ENCODE measurements at regions not wholly inside any gene's neighbourhood (a gene's known extent, or its start where the extent isn't known, plus 50 kb on each side); places are given as distances from the start of the nearest gene placed in this dataset.

DNA sequence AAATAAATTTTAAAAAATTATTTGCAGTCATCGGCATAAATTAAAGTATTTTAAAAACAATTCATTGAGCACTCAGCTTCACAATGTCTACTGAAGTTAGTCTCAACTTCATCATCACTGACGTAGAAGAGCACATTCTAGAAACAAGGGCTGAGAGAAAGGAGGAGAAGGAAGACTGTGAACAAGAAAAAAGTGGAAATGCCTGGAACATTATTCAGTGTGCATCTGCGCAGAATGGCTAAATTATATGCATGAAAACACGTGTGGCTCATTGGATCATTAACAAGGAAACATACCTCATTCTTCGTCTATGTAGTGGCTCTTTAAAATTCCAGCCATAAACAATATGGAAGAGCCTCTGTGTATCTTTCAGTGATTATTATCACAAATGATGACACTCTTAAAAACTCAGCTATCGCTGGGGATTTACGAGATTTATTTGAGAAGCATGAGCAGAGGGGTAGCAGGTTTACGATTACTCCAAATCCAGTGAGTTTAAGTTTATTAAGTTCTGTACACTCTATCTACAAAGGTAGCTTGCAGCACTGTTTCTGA lies 404.2 kb upstream of the CDIN1 start:
- no peak for DNase-seq (ENCODE audit: low read depth)

DNA sequence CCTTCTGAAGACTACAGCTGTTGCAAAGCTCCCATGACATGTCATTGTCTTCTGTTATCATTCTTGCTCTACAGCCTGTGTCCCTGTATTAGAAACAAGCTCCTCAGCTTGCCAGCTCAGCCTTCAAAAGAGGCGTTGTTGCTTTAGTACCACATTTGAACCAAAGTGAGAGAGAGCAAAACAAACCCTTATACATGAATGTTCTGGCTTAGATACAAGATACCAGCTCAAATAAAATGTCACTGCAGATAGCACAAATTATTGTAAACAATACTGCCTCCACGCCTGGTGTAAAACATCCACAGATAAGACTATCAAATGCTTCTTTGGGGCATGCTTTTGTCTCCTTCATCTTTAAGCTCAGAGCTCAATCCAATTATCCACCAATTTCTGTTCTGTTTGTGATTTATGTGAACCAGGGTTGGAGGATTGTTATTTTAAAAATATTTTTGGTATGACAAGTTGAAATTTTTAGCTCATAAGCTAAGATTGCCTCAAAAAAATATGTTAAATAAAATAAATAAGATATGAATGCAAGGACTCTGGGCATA lies 403.6 kb upstream of the CDIN1 start:
- DNase-seq (ENCODE audit: low read depth): no peak

DNA sequence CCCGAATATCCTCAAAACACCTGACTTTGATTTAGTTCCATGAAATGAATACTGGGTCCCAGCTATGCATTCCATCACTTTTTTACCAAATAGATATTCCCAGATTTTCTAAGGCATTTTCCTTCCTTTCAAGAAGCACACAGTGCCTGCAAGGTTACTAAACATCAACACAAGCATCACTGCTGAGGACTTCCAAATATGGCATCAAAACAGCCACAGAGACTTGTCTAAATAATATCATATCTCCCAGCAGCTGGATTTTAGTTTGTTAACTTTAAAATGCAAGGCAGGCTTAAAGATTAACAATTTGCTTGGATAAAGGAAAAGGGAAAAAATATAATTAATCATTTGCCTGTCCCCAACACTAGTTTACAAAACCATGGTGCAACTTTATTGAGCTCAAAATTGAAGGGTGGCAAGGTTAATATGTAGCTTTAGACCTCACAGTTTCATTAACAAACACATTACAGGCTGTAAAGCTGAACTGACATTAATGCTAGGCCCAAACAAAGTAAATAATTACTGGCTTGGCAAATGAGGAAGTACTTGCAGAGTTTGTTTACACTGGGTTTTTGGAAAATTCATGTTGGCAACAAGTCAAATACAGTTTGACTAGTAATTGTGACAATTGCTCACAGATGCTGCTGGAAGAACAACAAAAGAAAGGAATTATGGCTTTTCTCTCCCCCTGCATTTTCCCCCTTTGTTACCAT lies 401.7 kb upstream of the CDIN1 start:
- DNase-seq (ENCODE audit: low read depth): peak; percentile 51

DNA sequence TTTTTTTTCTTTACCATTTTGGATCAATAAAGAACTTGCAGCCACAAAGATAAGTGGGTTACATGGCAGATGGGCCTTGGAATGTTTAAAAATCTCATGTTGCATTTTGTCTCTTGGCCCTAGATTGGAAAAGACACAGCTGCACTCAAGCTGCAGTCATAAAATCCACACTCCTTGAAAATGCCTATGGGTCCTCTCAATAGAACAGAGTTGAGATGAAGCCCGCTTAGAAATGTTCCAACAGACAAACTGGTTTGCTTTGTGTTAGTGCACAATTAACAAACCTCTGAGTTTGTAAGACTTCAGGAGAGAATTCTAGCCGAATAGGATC lies 401.2 kb upstream of the CDIN1 start:
- DNase-seq (ENCODE audit: low read depth): no peak

DNA sequence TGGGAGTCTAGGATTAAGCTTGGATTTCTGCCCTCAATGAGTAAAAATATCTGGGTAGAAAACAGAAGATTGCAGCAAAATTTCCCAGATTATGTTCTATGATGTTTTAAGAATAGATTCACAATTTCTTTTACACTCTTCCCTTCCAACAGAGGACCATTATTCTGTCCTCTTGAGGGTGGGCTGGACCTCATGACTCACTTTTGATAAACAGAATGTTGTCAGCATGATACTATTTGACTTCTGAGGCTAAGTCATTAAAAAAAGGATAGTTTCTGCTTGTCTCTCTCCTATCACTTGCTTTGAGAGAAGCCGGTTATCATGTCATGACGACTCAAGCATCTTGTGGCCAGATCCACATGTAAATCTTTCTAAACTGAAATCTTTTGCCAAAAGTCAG lies 396.2 kb upstream of the CDIN1 start:
- no peak for DNase-seq (ENCODE audit: low read depth)

DNA sequence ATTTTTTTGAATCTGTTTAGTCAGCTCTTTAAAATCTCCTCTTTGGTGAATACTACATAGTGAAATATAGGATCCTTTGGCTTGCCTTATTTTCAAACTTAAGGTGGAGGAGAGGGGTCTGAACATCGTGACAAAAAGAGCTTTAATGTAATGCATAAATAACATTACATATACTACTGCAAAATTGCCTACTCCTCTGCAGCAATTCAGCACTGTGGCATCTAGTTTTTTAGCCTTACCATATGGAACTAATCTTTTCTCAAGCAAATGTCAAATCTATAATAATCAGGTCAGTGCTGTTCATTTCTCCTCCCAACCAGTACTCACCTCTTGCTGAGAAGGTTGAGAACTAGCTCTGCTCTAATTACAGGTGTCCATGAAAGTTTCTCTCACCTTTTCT lies 394.0 kb upstream of the CDIN1 start:
- no peak for DNase-seq (ENCODE audit: low read depth)

DNA sequence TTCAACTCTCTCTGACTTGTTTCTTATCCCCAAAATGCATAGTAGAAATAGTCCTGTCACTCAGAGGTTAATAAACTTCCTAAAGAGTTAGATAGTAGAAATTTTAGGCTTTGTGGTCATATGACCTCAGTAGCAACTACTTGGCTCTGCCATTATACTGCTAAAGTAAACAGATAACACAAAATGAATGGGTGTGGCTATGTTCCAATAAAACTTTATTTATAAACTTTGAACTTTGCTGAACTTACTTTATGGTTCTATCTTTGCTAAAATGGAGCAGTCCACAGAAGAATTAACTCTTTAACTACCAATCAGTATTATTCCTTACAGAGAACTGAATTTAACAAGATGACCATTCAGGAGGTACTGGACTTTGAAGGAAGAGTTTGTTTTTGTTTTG lies 393.6 kb upstream of the CDIN1 start:
- DNase-seq (ENCODE audit: low read depth): no peak

DNA sequence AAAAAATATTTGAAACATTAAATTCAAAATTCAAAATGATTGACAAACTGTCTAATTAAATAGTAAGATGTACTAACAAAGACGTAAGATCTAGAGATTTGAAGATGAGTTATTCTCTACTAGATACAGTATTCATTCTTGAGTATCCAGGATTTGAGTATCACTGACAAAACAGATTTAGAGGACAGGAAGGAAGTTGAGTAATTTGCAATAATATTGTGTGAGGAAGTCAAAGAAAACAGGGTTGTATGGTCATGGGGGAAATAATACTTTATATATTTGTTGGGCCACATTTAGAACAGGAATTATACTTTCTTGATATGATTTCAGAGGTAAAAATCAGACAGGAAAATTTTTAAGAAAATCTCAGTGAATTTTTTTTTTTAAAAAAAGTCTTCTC lies 393.1 kb upstream of the CDIN1 start:
- DNase-seq (ENCODE audit: low read depth): no peak

DNA sequence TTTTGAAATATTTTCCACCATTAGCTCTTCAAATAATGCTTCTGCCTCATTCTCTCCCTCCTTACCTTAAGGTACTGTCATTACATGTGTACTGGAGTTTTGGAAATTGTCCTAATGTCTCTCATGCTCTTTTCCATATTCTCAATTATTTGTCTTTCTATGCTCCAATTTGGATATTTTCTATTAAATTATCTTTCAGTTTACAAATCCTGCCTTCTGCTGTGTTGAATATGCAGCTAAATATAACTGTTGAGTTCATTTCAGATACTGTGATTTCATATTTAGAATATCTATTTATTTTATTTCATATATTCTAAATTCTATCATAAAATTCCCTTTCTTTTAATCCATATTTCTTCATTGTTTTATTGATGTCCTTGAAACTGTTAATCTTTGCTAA lies 388.0 kb upstream of the CDIN1 start:
- DNase-seq (ENCODE audit: low read depth): no peak

DNA sequence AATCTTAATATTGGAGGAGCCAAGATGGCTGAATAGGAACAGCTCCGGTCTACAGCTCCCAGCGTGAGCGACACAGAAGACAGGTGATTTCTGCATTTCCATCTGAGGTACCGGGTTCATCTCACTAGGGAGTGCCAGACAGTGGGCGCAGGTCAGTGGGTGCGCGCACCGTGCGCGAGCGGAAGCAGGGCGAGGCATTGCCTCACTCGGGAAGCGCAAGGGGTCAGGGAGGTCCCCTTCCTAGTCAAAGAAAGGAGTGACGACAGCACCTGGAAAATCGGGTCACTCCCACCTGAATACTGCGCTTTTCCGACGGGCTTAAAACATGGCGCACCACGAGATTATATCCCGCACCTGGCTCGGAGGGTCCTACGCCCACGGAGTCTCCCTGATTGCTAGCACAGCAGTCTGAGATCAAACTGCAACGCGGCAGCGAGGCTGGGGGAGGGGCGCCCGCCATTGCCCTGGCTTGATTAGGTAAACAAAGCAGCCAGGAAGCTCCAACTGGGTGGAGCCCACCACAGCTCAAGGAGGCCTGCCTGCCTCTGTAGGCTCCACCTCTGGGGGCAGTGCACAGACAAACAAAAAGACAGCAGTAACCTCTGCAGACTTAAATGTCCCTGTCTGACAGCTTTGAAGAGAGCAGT lies 383.9 kb upstream of the CDIN1 start:
- peak; percentile 14 for DNase-seq (ENCODE audit: low read depth)

DNA sequence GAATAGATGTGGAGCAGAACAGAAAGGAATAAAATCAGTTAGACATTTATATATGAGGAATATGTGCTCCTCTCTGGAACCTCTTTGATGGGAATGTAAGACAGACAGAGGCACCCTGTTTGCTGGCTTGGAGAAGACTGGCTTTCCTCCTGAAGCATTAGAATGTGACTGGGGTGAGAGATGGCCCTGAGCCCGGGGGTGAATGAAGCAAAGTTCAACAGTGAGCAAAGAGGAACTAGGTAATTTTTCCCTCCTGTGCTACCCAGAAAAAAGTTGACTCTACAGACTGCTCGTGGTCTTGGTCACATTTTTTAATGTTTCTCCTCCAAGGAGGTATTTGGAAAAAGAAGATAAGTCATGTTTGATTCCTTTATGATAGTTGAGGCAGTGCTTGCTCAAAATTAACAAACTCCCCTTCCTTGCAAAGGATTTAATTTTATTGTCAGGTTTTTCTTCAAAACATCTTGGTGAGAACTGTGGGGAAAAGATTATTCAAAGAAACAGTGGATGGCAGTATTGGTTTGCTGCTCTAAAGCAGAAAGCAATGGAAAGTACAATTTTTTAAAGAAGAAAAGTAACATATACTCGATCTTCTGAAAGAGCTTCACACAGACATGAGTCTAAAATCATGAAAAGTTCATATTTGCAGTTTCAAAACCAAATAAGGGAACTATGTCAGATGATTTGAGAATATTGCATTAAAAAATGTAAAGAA lies 370.4 kb upstream of the CDIN1 start:
- no peak for DNase-seq (ENCODE audit: low read depth)

DNA sequence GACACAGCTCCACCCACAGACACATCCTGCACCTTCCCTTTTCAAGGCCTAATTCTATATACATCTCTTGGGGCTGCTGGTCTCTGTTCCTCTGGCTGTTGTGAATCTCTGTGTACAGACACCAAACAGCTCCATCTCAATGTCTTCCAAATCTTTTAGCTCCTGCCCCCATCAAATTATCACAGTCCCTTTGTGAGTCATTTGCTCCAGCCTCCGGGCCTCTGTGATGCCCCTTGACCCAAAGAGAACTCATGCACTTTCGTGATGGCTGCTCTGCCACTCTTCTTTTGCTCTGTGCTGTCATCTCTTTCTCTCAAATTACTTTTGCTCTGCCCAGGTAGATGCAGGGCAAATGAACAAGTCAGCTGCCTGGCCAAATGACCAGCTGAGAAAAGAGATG lies 369.0 kb upstream of the CDIN1 start:
- DNase-seq (ENCODE audit: low read depth): peak; percentile 57

DNA sequence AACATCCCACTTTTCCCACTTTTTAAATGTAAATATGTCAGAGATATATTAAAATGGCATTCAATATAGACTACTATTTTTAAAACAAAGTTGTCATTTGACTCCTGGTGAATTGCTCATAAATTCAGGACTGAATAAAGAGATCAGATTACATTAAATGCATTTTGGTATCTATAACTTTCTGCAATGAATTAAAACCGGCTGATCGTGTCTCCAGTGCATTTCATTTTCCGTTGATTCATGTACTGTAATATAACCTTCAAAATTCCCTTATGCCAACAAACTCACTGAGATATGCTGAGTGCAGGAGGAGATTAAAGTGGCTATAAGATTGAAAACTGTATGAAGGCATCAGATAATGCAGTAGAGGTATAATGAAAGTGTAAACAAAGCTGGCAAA lies 361.1 kb upstream of the CDIN1 start:
- no peak for DNase-seq (ENCODE audit: low read depth)

DNA sequence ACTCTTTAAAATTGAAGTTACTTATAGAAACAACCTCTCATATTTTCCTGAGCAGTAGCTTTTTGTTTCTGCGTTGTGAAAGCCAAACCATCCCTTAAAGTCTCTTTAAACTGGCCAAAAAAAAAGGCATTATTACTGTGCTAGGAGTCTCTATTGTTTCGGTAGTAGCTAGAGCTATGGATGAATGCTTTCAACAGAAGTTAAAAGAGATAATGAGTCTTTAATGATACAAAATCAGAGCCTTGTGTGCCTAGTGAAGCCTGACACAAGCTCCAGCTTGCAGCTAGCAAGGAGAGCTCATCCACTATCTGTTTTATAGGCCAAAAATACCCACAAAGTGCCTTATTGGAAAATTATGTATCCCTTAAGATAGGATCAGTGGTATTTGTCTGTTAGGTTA lies 360.4 kb upstream of the CDIN1 start:
- DNase-seq (ENCODE audit: low read depth): no peak

DNA sequence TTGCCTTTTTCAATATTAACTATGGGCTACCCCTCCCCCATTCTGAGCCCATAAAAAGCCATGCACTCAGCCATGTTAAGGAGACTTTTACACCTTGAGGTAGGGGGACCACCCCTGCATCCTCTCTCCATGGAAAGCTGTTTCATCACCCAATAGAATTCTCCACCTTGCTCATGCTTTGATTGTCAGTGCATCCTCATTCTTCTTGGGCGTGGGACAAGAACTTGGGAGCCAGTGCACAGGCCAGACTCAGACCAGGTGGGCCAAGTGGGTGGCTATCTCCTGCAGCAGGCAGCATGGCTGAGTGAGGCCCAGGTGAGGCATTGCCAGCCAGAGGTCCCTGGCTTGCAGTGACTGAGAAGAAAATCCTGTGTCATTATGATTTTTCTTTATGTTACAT lies 357.4 kb upstream of the CDIN1 start:
- DNase-seq (ENCODE audit: low read depth): no peak

DNA sequence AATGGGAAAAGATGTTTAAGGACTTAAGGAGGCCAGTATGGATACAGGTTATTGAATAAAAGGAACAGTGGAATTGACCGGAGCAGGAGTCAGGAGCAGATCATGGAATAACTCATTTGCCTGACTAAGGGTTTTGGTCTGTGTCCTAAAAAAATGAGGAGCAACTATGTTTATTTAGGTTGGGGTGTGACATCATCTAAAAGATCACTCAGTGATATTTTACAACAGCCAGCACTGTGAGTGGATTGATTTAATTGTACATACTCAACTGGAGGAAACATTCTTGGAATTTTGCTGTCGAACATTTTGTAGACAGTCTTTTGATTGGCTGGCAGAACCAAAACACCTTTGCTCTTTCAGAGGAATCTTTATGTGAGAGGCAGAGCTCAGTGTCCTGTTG lies 348.6 kb upstream of the CDIN1 start:
- peak; percentile 18 for DNase-seq (ENCODE audit: low read depth)

DNA sequence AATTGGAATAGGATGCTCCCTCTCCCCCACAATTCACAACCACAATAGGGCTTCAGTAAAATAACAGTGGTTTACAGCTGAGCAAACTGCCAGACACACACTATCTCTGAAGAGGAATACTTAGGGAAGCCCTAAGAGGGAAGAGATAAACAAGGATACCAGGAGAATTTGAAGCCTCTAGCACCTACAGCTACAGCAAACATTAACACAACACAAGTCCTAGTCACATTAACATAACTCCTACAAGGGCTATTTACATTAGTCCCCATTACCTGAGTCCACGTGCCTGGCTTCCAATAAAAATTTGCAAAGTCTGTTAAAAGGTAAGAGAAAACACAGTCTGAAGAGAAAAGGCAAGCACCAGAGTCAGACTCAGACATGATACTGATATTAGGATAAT lies 346.9 kb upstream of the CDIN1 start:
- DNase-seq (ENCODE audit: low read depth): no peak

DNA sequence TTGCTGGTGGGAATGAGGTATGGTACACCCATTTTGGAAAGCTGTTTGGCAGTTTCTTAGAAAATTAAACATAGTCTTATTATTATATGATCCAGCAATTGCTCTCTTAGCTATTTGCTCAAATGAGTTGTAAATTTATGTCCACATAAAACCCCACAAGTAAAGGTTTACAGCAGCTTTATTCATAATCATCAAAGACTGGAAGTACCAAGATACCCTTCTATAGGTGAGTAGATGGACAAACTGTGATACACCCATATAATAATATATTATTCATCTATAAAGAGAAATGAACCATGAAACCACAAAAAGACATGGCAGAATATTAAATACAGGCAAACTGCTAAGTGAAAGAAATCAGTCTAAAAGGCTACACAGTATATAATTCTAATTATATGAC lies 344.7 kb upstream of the CDIN1 start:
- DNase-seq (ENCODE audit: low read depth): no peak

DNA sequence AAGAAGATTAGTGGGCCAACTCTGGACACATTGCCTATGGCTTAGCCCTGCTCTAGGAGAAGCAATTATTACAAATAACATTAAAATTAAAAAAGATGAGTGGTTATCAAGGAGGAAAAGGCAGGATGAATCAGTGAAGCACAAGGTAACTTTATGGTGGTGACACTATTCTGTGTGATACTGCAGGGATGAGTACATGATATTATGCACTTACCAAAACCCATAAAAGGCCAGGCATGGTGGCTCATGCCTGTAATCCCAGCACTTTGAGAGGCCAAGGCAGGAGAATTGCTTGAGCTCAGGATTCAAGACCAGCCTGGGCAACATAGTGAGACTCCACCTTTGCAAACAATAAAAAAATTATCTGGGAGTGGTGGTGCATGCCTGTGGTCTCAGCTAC lies 344.3 kb upstream of the CDIN1 start:
- no peak for DNase-seq (ENCODE audit: low read depth)

DNA sequence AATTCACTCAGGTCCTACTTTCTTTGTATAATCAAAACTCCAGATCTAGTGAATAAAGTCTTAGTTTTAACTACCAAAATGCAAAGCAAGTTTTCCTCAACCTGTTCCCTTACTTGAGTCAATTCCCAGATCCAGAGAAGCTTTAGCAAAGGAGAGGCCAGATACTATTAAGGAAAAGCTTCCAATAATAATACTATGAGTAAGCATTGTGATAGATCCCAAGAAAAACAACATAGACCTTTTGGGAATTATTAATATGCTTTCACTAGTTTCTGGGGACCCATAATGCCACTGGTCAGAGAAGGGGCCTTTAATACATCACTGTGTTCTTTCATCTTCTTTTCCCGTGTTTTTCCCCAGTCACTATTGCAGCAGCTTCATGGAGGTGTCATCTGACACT lies 339.9 kb upstream of the CDIN1 start:
- no peak for DNase-seq (ENCODE audit: low read depth)

DNA sequence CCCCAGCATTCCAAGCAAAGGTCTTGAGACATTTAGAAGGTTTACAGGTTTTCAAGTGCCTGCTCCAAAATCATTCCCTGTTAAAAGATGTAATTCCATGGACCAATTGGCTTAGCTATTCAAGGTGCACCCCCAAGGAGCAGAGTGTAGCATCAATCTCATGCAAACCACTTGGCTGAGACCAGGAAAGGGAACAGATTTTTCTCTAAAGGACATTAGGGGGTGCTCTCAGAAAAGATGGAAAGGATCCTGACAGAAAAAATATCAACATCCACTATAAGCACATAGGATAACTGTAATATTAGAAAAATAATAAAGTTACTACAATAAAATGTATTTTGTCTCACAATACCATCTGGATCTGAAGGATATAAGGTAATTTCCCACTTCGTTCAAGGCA lies 328.0 kb upstream of the CDIN1 start:
- peak; percentile 55 for DNase-seq (ENCODE audit: low read depth)

DNA sequence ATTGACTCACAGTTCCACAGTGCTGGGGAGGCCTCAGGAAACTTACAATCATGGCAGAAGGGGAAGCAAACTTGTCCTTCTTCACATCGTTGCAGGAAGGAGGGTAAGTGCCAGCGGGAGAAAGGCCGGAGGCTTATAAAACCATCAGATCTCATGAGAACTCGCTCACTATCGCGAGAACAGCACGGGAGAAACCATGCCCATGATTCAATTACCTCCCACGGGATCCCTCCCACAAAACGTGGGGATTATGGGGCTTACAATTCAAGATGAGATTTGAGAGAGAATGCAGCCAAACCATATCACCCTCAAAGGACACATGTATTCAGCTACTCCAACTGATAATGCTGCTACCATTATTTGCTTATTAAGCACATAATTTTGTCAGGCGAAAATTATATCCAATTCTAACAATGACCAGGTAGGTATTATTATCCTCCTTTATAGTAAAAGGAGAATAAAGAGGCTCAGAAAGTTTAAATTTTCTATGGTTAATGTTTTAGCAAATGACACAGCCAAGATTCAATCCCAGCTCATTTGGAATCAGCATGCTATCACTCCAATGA lies 327.2 kb upstream of the CDIN1 start:
- peak; percentile 79 for DNase-seq (ENCODE audit: low read depth)

DNA sequence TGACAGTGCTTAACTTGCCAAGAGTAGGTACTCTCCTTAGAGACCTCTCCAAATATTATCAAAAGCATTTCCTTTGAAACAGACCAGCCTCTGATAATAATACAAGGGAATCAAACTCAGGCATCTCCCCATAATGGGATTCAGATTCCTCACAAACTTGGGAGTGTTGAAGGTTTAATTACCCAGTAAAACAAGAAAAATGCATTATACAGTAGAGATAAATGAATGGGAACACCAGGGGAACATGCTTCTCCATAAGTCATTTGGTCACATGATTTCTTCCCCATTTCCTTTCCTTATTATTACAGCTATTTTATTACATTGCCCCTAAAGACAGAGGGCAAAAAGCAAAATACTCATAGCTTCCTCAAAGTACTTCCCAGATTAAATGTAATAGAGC lies 325.0 kb upstream of the CDIN1 start:
- DNase-seq (ENCODE audit: low read depth): no peak
